SU-DHL-6 (cell line): ENCODE measurements at regions not wholly inside any gene's neighbourhood (a gene's known extent, or its start where the extent isn't known, plus 50 kb on each side); places are given as distances from the start of the nearest gene placed in this dataset.

Experiments used
- H2AFZ ChIP-seq: fragments of 200-600 bp; sonication (generic); 2 replicates; pipeline ENCODE4 v1.6.1; 2014; ENCODE audit warnings: low read depth, mild to moderate bottlenecking, moderate library complexity, mixed read lengths, antibody characterized with exemption, low read length; ENCODE audit not compliant: severe bottlenecking
- H3F3A ChIP-seq: fragments of 200-600 bp; shearing (Covaris generic); 2 replicates; pipeline ENCODE4 v1.6.0; 2016; ENCODE audit warnings: antibody characterized with exemption, mild to moderate bottlenecking; ENCODE audit not compliant: insufficient read depth
- H3K27ac ChIP-seq: fragments of 200-600 bp; sonication (generic); 2 replicates; pipeline ENCODE4 v1.5.1; 2016; ENCODE audit warnings: low read depth, mild to moderate bottlenecking, low read length, moderate library complexity, mixed read lengths
- H3K27me3 ChIP-seq: fragments of 200-600 bp; sonication (generic), shearing (Covaris generic); 2 replicates; pipeline ENCODE4 v1.6.0; 2014; ENCODE audit warnings: mild to moderate bottlenecking, low read length
- H3K36me3 ChIP-seq: fragments of 200-600 bp; sonication (generic); 2 replicates; pipeline ENCODE4 v1.6.1; 2014; ENCODE audit warnings: mild to moderate bottlenecking, low read length, mixed read lengths
- H3K4me2 ChIP-seq: fragments of 300-600, 200-600 bp; shearing (Covaris generic), sonication (generic); 2 replicates; pipeline ENCODE4 v1.6.0; 2014; ENCODE audit warnings: low read length, low read depth, mild to moderate bottlenecking; ENCODE audit not compliant: poor library complexity, severe bottlenecking
- H3K4me3 ChIP-seq: fragments of 200-600 bp; sonication (generic); 2 replicates; pipeline ENCODE4 v1.5.1; 2014; ENCODE audit warnings: antibody characterized with exemption, low read length, mild to moderate bottlenecking, mixed read lengths; ENCODE audit not compliant: insufficient read depth, poor library complexity, severe bottlenecking
- H3K79me2 ChIP-seq: fragments of 200-600 bp; sonication (generic); 2 replicates; pipeline ENCODE4 v1.6.1; 2014; ENCODE audit warnings: mild to moderate bottlenecking, low read length, moderate library complexity; ENCODE audit not compliant: insufficient read depth
- H3K9ac ChIP-seq: fragments of 200-600 bp; sonication (generic); 2 replicates; pipeline ENCODE4 v1.7.0; 2014; ENCODE audit warnings: mild to moderate bottlenecking, low read length
- H3K9me2 ChIP-seq: fragments of 200-600 bp; sonication (generic); replicated peaks from 2 replicates; pipeline ENCODE4 v1.6.1; 2014; ENCODE audit warnings: low read length; ENCODE audit not compliant: insufficient read depth
- H3K9me3 ChIP-seq: fragments of 200-600 bp; sonication (generic); 2 replicates; pipeline ENCODE4 v1.6.1; 2014; ENCODE audit warnings: low read length, mixed read lengths; ENCODE audit not compliant: insufficient read depth
- H4K20me1 ChIP-seq: fragments of 200-600 bp; sonication (generic); 2 replicates; pipeline ENCODE4 v1.6.1; 2014; ENCODE audit warnings: low read depth, mild to moderate bottlenecking, antibody characterized with exemption, low read length, moderate library complexity, mixed read lengths
- EZH2phosphoT487 ChIP-seq: fragments of 200-600 bp; sonication (generic), shearing (Covaris generic); conservative IDR thresholded peaks from 2 replicates; pipeline ENCODE4 v1.6.1; 2018; ENCODE audit warnings: mild to moderate bottlenecking, antibody characterized with exemption, low read length, moderate library complexity, mixed read lengths
- TF ChIP-seq, protein P1 (sequence below): fragments of 200-600 bp; sonication (generic); IDR thresholded peaks from one replicate; pipeline ENCODE4 v1.5.1; 2017; ENCODE audit warnings: antibody characterized with exemption, mild to moderate bottlenecking, low read length, moderate library complexity; ENCODE audit not compliant: insufficient read depth, poor library complexity, severe bottlenecking

DNA sequence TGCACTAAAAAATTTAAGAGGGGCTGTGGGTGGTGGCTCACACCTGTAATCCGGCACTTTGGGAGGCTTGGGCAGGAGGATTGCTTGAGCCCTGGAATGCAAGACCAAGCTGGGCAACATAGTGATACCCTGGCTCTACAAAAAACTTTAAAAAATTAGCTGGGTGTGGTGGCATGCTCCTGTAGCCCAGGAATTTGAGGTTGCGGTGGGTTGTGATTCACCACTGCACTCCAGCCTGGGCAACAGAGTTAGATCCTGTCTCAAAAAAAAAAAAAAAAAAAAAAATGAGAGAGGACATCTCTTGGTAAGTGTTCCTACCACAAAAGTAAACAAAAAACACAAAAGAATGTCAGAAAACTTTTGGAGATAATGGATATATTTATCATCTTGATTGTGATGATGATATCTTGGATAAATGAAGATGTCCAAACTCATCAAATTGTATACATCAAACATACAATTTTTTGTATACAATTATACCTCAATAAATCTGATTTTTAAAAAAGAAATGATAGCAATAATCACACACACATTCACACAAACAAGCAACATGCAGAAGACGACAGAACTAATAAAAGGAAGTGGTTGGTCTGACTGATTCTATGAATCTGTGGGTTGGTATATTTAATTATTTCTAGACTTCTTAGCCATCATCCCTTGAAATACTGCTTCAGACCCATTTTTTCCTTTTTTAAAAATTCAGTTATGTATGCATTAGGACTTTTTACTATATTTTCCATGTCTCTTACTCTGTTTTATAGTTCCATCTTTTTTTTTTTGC is 465.9 kb downstream of the PLA2G4A start:
- Histone ChIP-seq H3K79me2 (no peaks in the 10 kb centered on the region), H3F3A (no peaks in the 10 kb centered on the region), H3K4me2 (no peak overlapping the region), H4K20me1 (no peaks in the 10 kb centered on the region), H2AFZ (no peak overlapping the region), H3K27me3 (no peaks in the 10 kb centered on the region), H3K4me3 (no peak overlapping the region), H3K9me2 (no peaks in the 10 kb centered on the region), H3K27ac (no peak overlapping the region), H3K36me3 (no peaks in the 10 kb centered on the region), H3K9ac (no peak overlapping the region), H3K9me3 (no peaks in the 10 kb centered on the region)
- TF ChIP-seq EZH2phosphoT487 = no peak
- TF ChIP-seq, protein P1, sequence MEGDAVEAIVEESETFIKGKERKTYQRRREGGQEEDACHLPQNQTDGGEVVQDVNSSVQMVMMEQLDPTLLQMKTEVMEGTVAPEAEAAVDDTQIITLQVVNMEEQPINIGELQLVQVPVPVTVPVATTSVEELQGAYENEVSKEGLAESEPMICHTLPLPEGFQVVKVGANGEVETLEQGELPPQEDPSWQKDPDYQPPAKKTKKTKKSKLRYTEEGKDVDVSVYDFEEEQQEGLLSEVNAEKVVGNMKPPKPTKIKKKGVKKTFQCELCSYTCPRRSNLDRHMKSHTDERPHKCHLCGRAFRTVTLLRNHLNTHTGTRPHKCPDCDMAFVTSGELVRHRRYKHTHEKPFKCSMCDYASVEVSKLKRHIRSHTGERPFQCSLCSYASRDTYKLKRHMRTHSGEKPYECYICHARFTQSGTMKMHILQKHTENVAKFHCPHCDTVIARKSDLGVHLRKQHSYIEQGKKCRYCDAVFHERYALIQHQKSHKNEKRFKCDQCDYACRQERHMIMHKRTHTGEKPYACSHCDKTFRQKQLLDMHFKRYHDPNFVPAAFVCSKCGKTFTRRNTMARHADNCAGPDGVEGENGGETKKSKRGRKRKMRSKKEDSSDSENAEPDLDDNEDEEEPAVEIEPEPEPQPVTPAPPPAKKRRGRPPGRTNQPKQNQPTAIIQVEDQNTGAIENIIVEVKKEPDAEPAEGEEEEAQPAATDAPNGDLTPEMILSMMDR = no peak

DNA sequence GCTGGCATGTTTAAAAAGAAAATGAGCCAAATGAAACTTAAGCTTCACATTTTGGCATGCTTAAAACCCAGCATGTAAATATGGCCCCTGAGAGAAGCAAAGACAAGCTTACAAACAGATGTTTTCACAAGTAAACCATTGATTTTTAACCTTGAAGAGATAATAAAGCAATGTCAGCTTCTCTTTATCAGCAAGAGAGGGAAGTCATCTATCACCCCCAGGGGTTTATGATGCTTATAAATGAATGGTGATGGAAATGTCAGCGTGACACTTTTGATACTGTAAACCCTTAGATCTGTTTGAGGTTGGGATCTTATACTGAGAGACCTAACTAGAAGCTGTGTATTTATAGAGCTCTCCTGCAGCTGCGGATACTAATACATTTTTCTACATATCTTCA is 471.3 kb downstream of the PLA2G4A start:
- H3K79me2 ChIP-seq = no peaks in the 10 kb centered on the region
- H3K4me2 ChIP-seq = no peak overlapping the region

DNA sequence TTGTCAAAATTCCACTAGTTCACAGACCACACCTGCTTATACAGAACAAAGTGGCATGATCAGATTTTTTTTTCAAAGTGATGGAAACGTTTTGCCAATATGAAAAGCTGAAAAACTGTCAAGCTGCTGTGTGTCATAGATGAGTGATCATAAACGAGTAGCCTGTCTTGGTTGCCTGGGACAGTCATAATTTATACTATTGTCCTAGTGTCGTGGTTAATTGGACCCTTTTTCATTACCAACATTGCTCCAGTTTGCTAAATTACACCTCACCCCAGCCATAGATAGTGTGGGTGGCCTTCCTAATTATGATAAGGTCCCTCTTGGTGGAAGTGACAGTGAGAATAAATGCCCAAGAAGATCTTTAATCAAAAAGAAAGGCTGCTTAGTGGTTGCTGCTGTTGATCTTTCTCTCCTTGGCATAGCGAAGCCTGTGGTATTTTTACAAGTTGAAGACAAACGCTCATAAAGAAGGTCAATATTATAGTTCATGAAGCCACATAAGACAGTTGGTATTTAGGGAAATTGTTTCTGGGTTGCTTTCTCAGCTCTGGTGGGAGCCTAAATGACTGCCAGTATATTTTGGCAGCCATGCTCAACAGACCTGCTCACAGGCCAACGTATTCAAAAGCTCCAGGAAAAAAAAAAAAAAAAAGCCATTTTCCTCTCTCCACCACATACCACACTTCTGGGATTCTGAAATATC is 478.1 kb downstream of the PLA2G4A start:
- Histone ChIP-seq H3K4me3 (no peak overlapping the region), H3K27me3 (no peaks in the 10 kb centered on the region), H3F3A (no peaks in the 10 kb centered on the region), H3K4me2 (no peak overlapping the region), H2AFZ (no peak overlapping the region), H4K20me1 (no peaks in the 10 kb centered on the region), H3K79me2 (no peaks in the 10 kb centered on the region), H3K9me2 (no peaks in the 10 kb centered on the region), H3K36me3 (no peaks in the 10 kb centered on the region), H3K9ac (no peak overlapping the region), H3K9me3 (no peaks in the 10 kb centered on the region), H3K27ac (no peak overlapping the region)
- TF ChIP-seq EZH2phosphoT487 = no peak
- TF ChIP-seq, protein P1 = no peak

More for the DNA sequence above, 471.3 kb downstream of the PLA2G4A start:
- Histone ChIP-seq H3K9me2 (no peaks in the 10 kb centered on the region), H4K20me1 (no peaks in the 10 kb centered on the region), H2AFZ (no peak overlapping the region), H3K9me3 (no peaks in the 10 kb centered on the region), H3K36me3 (no peaks in the 10 kb centered on the region), H3K27me3 (no peaks in the 10 kb centered on the region), H3K9ac (no peak overlapping the region), H3F3A (no peaks in the 10 kb centered on the region), H3K4me3 (no peak overlapping the region), H3K27ac (no peak overlapping the region)
- no peak for TF ChIP-seq EZH2phosphoT487
- TF ChIP-seq, protein P1 = no peak
